KMS-11 (cell line): ENCODE measurements at regions not wholly inside any gene's neighbourhood (a gene's known extent, or its start where the extent isn't known, plus 50 kb on each side); places are given as distances from the start of the nearest gene placed in this dataset.

Experiments
- H2AFZ ChIP-seq: fragments of 200-600 bp; sonication (generic); 2 replicates; pipeline ENCODE4 v1.6.1; 2016; ENCODE audit warnings: antibody characterized with exemption, mixed run types, low read depth
- H3K27ac ChIP-seq: fragments of 200-600 bp; sonication (generic); 2 replicates; pipeline ENCODE4 v1.6.1; 2016; ENCODE audit warnings: mild to moderate bottlenecking, mixed run types
- H3K27me3 ChIP-seq: fragments of 200-600 bp; sonication (generic); 2 replicates; pipeline ENCODE4 v1.6.1; 2017; ENCODE audit warnings: mild to moderate bottlenecking, low read depth, mixed run types, moderate library complexity; ENCODE audit not compliant: insufficient read depth
- H3K36me3 ChIP-seq: fragments of 200-600 bp; sonication (generic); 2 replicates; pipeline ENCODE4 v1.6.1; 2017; ENCODE audit warnings: mild to moderate bottlenecking, mixed run types; ENCODE audit not compliant: insufficient read depth
- H3K4me1 ChIP-seq: fragments of 200-600 bp; sonication (generic); 2 replicates; pipeline ENCODE4 v1.6.1; 2016; ENCODE audit warnings: mild to moderate bottlenecking, low read depth, mixed run types; ENCODE audit not compliant: poor library complexity, severe bottlenecking
- H3K4me2 ChIP-seq: fragments of 200-600 bp; sonication (generic); 2 replicates; pipeline ENCODE4 v1.7.0; 2016; ENCODE audit warnings: mild to moderate bottlenecking, mixed run types
- H3K4me3 ChIP-seq: fragments of 200-600 bp; sonication (generic); IDR thresholded peaks from 2 replicates; pipeline ENCODE4 v1.6.1; 2017; ENCODE audit warnings: low read depth, low read length, mixed read lengths; ENCODE audit not compliant: insufficient read depth
- H3K79me2 ChIP-seq: fragments of 200-600 bp; sonication (generic); 2 replicates; pipeline ENCODE4 v1.6.1; 2016; ENCODE audit warnings: low read depth, mixed run types; ENCODE audit not compliant: insufficient read depth
- H3K9ac ChIP-seq: fragments of 200-600 bp; sonication (generic); 2 replicates; pipeline ENCODE4 v1.6.1; 2016; ENCODE audit warnings: mild to moderate bottlenecking, mixed run types
- H4K20me1 ChIP-seq: fragments of 200-600 bp; sonication (generic); 2 replicates; pipeline ENCODE4 v1.6.1; 2016; ENCODE audit warnings: mild to moderate bottlenecking, mixed run types; ENCODE audit not compliant: insufficient read depth
- TF ChIP-seq, protein P1 (sequence below): fragments of 200-600 bp; sonication (generic); conservative IDR thresholded peaks from 2 replicates; pipeline ENCODE4 v1.6.1; 2017; ENCODE audit warnings: low read depth, mild to moderate bottlenecking, antibody characterized with exemption, low read length, moderate library complexity, mixed read lengths

DNA sequence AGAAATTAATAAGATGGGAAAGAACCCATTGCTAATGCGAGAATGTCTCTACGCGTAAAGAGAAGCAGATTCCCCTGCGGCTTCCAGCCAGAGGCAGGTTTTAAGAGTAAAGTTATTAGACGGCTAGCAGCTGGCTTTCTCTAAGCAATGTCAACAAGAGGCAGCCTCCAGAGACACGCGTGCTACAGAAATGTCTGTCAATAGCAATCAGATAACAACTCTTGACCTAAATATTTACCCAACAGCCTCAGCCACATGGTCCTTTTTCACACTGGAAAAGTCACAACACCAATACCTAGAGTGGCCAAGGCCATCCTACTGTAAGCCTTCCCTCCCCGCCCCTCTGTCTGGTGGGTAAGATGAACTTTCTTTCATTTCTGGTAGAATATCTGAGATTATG, 146.0 kb upstream of the SFSWAP start:
- Histone ChIP-seq H4K20me1 (no peaks in the 10 kb centered on the region), H3K36me3 (no peaks in the 10 kb centered on the region), H3K9ac (no peak overlapping the region), H3K27me3 (no peaks in the 10 kb centered on the region), H3K27ac (no peak overlapping the region), H2AFZ (no peak overlapping the region), H3K79me2 (no peaks in the 10 kb centered on the region), H3K4me1 (no peaks in the 10 kb centered on the region), H3K4me3 (no peak overlapping the region), H3K4me2 (no peak overlapping the region)
- TF ChIP-seq, protein P1, sequence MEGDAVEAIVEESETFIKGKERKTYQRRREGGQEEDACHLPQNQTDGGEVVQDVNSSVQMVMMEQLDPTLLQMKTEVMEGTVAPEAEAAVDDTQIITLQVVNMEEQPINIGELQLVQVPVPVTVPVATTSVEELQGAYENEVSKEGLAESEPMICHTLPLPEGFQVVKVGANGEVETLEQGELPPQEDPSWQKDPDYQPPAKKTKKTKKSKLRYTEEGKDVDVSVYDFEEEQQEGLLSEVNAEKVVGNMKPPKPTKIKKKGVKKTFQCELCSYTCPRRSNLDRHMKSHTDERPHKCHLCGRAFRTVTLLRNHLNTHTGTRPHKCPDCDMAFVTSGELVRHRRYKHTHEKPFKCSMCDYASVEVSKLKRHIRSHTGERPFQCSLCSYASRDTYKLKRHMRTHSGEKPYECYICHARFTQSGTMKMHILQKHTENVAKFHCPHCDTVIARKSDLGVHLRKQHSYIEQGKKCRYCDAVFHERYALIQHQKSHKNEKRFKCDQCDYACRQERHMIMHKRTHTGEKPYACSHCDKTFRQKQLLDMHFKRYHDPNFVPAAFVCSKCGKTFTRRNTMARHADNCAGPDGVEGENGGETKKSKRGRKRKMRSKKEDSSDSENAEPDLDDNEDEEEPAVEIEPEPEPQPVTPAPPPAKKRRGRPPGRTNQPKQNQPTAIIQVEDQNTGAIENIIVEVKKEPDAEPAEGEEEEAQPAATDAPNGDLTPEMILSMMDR = no peak

DNA sequence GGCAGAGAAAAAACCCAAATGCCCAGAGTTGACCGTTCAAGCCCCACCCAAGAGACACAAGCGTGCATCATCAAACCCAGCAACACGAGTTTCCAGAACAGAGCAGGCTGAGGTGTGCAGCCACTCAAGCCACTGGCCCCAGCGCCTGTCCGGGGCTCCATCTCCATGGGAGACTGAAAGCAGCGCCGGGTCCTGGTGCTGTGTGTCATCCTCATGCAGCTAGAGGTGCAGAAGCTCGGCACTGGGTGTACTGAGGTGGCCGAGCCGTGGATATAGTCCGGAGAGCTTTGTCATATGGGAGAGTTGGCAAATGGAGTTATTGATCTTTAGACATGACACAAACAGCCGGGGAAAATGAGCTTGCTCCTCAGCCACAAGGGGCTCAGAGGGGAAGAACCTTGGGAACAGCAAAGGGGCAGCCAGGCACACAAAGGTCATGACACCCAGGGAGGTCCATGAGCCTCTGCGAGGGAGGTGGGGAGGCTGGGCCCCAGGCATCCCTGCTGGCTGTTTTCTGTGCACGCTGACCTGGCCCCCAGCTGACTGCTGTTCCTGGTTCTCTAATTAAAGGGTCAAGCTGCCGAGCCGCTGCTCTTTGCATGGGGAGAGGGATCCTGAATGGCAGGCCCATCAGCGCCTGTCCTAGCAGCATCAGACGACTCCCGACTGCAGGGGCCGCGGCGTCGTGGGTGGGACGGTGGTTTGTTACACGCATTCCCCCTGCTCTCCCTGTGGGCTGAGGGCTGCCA, 145.4 kb upstream of the SFSWAP start:
- TF ChIP-seq, protein P1 = no peak

DNA sequence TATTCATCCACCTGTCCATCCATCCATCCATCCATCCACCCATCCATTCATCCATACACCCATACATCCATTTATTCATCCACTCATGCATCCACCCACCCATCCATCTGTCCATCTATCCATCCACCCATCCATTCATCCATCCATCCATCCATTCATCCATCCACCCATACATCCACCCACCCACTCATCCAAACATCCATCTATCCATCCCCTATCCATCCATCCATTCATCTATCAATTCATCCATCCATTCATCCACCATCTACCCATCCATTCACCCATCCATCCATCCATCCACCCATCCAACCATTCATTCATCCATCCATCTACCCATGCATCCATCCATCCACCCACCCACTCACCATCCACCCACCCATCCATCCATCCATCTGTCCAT, 142.6 kb upstream of the SFSWAP start:
- no peaks in the 10 kb centered on the region for H3K27me3 ChIP-seq
- TF ChIP-seq, protein P1 = no peak
- no peak overlapping the region for H3K4me3 ChIP-seq

More for the DNA sequence above, 145.4 kb upstream of the SFSWAP start:
- H3K27me3 ChIP-seq = no peaks in the 10 kb centered on the region
- no peaks in the 10 kb centered on the region for H3K36me3 ChIP-seq
- no peak overlapping the region for H3K9ac ChIP-seq
- no peaks in the 10 kb centered on the region for H4K20me1 ChIP-seq
- H3K79me2 ChIP-seq = no peaks in the 10 kb centered on the region
- no peak overlapping the region for H3K4me3 ChIP-seq
- H3K4me1 ChIP-seq = no peaks in the 10 kb centered on the region
- no peak overlapping the region for H3K4me2 ChIP-seq
- no peak overlapping the region for H2AFZ ChIP-seq
- no peak overlapping the region for H3K27ac ChIP-seq

DNA sequence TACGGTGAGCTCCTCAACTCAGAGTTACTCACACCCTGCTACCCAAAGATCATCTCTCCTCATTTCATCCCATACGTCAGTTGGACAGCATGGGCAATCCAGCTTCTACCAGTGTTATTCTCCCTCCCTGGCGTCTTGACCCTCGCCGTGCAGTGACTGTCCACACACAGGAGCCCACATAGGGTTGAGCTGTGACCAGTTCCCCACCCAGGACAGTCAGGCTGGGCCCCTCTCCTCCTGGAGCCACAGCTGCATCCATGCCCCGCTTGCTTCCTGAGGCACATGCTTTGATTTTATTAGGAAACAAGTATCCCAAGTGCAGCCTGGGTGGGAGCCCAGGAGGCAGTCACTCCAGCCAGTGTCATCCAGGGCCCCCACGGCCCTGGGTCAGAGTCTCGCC, 140.3 kb upstream of the SFSWAP start:
- no peak overlapping the region for H3K9ac ChIP-seq
- no peak overlapping the region for H3K4me2 ChIP-seq
- no peaks in the 10 kb centered on the region for H3K27me3 ChIP-seq
- TF ChIP-seq, protein P1 = no peak
- H3K27ac ChIP-seq = no peak overlapping the region
- H3K36me3 ChIP-seq = no peaks in the 10 kb centered on the region
- H3K4me1 ChIP-seq = no peaks in the 10 kb centered on the region
- H2AFZ ChIP-seq = no peak overlapping the region
- H3K4me3 ChIP-seq = no peak overlapping the region
- H4K20me1 ChIP-seq = no peaks in the 10 kb centered on the region
- no peaks in the 10 kb centered on the region for H3K79me2 ChIP-seq

More for the DNA sequence above, 142.6 kb upstream of the SFSWAP start:
- Histone ChIP-seq H3K36me3 (no peaks in the 10 kb centered on the region), H4K20me1 (no peaks in the 10 kb centered on the region), H3K79me2 (no peaks in the 10 kb centered on the region), H3K9ac (no peak overlapping the region), H3K4me1 (no peaks in the 10 kb centered on the region), H2AFZ (no peak overlapping the region), H3K27ac (no peak overlapping the region), H3K4me2 (no peak overlapping the region)
